Lower leg skin (tissue), 3 donors: ENCODE measurements at regions not wholly inside any gene's neighbourhood (a gene's known extent, or its start where the extent isn't known, plus 50 kb on each side); places are given as distances from the start of the nearest gene placed in this dataset.

ENCODE experiments used
- CTCF ChIP-seq, 3 donors: fragments of 450-650 bp; IDR thresholded peaks; one replicate each; pipeline ENCODE4 v1.5.1; 2016; ENCODE audit warnings: antibody characterized with exemption in 3 of 3, mild to moderate bottlenecking in 3 of 3, moderate library complexity in 2 of 3
- POLR2A ChIP-seq, 2 donors: fragments of 450-650 bp; IDR thresholded peaks; one replicate each; pipeline ENCODE4 v1.6.1; 2016 to 2017; ENCODE audit warnings: antibody characterized with exemption in 2 of 2, mild to moderate bottlenecking in 1 of 2, moderate library complexity in 1 of 2

- TF ChIP-seq CTCF (IDR thresholded peaks at IDR 0.05), result no peak
- no peak for TF ChIP-seq POLR2A (IDR thresholded peaks at IDR 0.05)
These were observed 81.5 kb upstream of the LRIF1 start for GRCh38 chr1:111045033-111045722.
